Caco-2 (cell line): ENCODE measurements at regions not wholly inside any gene's neighbourhood (a gene's known extent, or its start where the extent isn't known, plus 50 kb on each side); places are given as distances from the start of the nearest gene placed in this dataset.
"Not testable (repeated sequence)": the region's sequence is repeated elsewhere in the genome, so short reads cannot be mapped to it uniquely, and the experiment has no call there.

Source experiments
- BruUV-seq: library from RNA; stranded (reverse); fragments of 400-500 nt; replicated peaks from 2 replicates; lab custom pipeline; 2021; lab: Mats Ljungman, UMichigan
- CTCF ChIA-PET: fragments of 300-600 bp; sonication (Branson Sonifier 250); formaldehyde crosslinking; loops from one replicate; lab custom pipeline; 2022; ENCODE audit warnings: antibody characterized with exemption; lab: Charles Lee
- POLR2A ChIA-PET: fragments of 300-600 bp; sonication (Branson Sonifier 250); formaldehyde crosslinking; loops from one replicate; lab custom pipeline; 2022; ENCODE audit warnings: antibody characterized with exemption; lab: Charles Lee
- DNase-seq, 2 experiments: peaks; one replicate each; pipeline versions ENCODE4 v3.0.0 to v3.0.0-alpha.2; 2020 to 2022
- H3K27me3 ChIP-seq: replicated peaks from 2 replicates; pipeline ENCODE4 v1.6.0; 2011; ENCODE audit warnings: low read length; ENCODE audit not compliant: control insufficient read depth, insufficient read depth
- H3K36me3 ChIP-seq: 2 replicates; pipeline ENCODE4 v1.5.1; 2011; ENCODE audit warnings: low read length; ENCODE audit not compliant: control insufficient read depth, insufficient read depth
- H3K4me1 ChIP-seq: fragments of 250-450 bp; sonication (Bioruptor Pico); 2 replicates; pipeline ENCODE4 v1.5.1; 2020; ENCODE audit warnings: mild to moderate bottlenecking
- H3K4me3 ChIP-seq: 2 replicates; pipeline ENCODE4 v1.5.1; 2011; ENCODE audit warnings: low read depth, mild to moderate bottlenecking, control low read depth, low read length
- H3K9me3 ChIP-seq: fragments of 250-450 bp; sonication (Bioruptor Pico); 2 replicates; pipeline ENCODE4 v1.5.1; 2020; ENCODE audit warnings: mild to moderate bottlenecking, moderate library complexity
- H3K27ac Mint-ChIP-seq: one replicate; pipeline ENCODE4 v1.8.0; 2022; ENCODE audit warnings: mixed read lengths; ENCODE audit not compliant: unreplicated experiment
- H3K27me3 Mint-ChIP-seq: one replicate; pipeline ENCODE4 v1.8.0; 2022; ENCODE audit warnings: mixed read lengths; ENCODE audit not compliant: insufficient read depth, unreplicated experiment
- H3K36me3 Mint-ChIP-seq: one replicate; pipeline ENCODE4 v1.8.0; 2022; ENCODE audit warnings: mild to moderate bottlenecking, mixed read lengths; ENCODE audit not compliant: insufficient read depth, unreplicated experiment
- H3K4me1 Mint-ChIP-seq: one replicate; pipeline ENCODE4 v1.8.0; 2022; ENCODE audit warnings: low read depth, mixed read lengths; ENCODE audit not compliant: unreplicated experiment
- H3K4me3 Mint-ChIP-seq: one replicate; pipeline ENCODE4 v1.8.0; 2022; ENCODE audit warnings: mild to moderate bottlenecking, moderate library complexity, mixed read lengths; ENCODE audit not compliant: unreplicated experiment
- H3K9me3 Mint-ChIP-seq: one replicate; pipeline ENCODE4 v1.8.0; 2022; ENCODE audit warnings: mixed read lengths; ENCODE audit not compliant: unreplicated experiment
- CTCF ChIP-seq, 2 experiments: fragments of 200-600 bp in 1 of 2; IDR thresholded peaks; 1 replicate in 1 of 2; 2 replicates in 1 of 2; pipeline versions ENCODE4 v1.5.1 to v1.8.0; 2011 to 2022; ENCODE audit warnings: antibody characterized with exemption in 1 of 2, control low read depth in 1 of 2, inconsistent platforms in 1 of 2, low read depth in 1 of 2, low read length in 1 of 2, mild to moderate bottlenecking in 1 of 2, moderate library complexity in 1 of 2; ENCODE audit not compliant: insufficient read depth in 1 of 2, severe bottlenecking in 1 of 2, unreplicated experiment in 1 of 2
- intact Hi-C: fragments of 100-400 bp; cut with micrococcal nuclease; formaldehyde crosslinking; loops from one replicate; pipeline ENCODE4 v1.10.0; 2022; ENCODE audit not compliant: unreplicated experiment

- POLR2A ChIA-PET: no interaction called here
- intact Hi-C loops: no loop called here
- Mint-ChIP-seq H3K27me3 (peaks cover 2% of the 10 kb centered on the region), H3K9me3 (no peaks in the 10 kb centered on the region), H3K27ac (no peak overlapping the region), H3K4me3 (no peak overlapping the region), H3K4me1 (no peaks in the 10 kb centered on the region), H3K36me3 (no peaks in the 10 kb centered on the region)
- no TSS peak for BruUV-seq
- Histone ChIP-seq H3K9me3 (no peaks in the 10 kb centered on the region; the same call in 1 of the 2 replicates), H3K4me3 (no peak overlapping the region), H3K36me3 (no peaks in the 10 kb centered on the region), H3K27me3 (no peaks in the 10 kb centered on the region), H3K4me1 (no peaks in the 10 kb centered on the region)
- no peak for DNase-seq
- TF ChIP-seq CTCF (IDR thresholded peaks at IDR 0.05; ENCODE audit: insufficient read depth in 1 of 2, low read depth in 1 of 2, low read length in 1 of 2, severe bottlenecking in 1 of 2, unreplicated experiment in 1 of 2): no peak
- CTCF ChIA-PET: no interaction called here
Observed at GRCh38 chr17:26962255-26963162, 331.4 kb upstream of the WSB1 start.

- ChIA-PET POLR2A (no interaction called here), CTCF (no interaction called here)
- H3K36me3 Mint-ChIP-seq: no peaks in the 10 kb centered on the region
- no peaks in the 10 kb centered on the region; the same call in 1 of the 2 replicates for H3K9me3 ChIP-seq
- BruUV-seq: no TSS peak
- H3K4me1 Mint-ChIP-seq: no peaks in the 10 kb centered on the region
- no peaks in the 10 kb centered on the region for H3K9me3 Mint-ChIP-seq
- H3K4me3 ChIP-seq: no peak overlapping the region
- H3K27me3 Mint-ChIP-seq: peaks cover 2% of the 10 kb centered on the region
- intact Hi-C loops: no loop called here
- H3K4me1 ChIP-seq: no peaks in the 10 kb centered on the region
- TF ChIP-seq CTCF (IDR thresholded peaks at IDR 0.05; ENCODE audit: insufficient read depth in 1 of 2, low read depth in 1 of 2, low read length in 1 of 2, severe bottlenecking in 1 of 2, unreplicated experiment in 1 of 2): no peak
- H3K27ac Mint-ChIP-seq: no peak overlapping the region
- H3K27me3 ChIP-seq: no peaks in the 10 kb centered on the region
- DNase-seq: no peak
- H3K36me3 ChIP-seq: no peaks in the 10 kb centered on the region
- no peak overlapping the region for H3K4me3 Mint-ChIP-seq
Observed at GRCh38 chr17:26963163-26963503, 330.8 kb upstream of the WSB1 start.

- H3K27me3 Mint-ChIP-seq, H3K4me3 Mint-ChIP-seq, POLR2A ChIA-PET, H3K4me1 ChIP-seq, DNase-seq, CTCF ChIA-PET, H3K36me3 ChIP-seq, H3K36me3 Mint-ChIP-seq, intact Hi-C loops, H3K27me3 ChIP-seq, H3K9me3 ChIP-seq, H3K4me3 ChIP-seq, H3K27ac Mint-ChIP-seq, BruUV-seq, H3K9me3 Mint-ChIP-seq, H3K4me1 Mint-ChIP-seq: not testable (repeated sequence)
Observed at GRCh38 chr17:26965898-26966624, 327.9 kb upstream of the WSB1 start.

GRCh38 chr17:26966625-26967179, 327.2 kb upstream of the WSB1 start:
- CTCF ChIA-PET, H3K4me3 ChIP-seq, H3K27ac Mint-ChIP-seq, DNase-seq, intact Hi-C loops, H3K4me1 Mint-ChIP-seq, H3K36me3 ChIP-seq, H3K36me3 Mint-ChIP-seq, H3K27me3 ChIP-seq, H3K9me3 Mint-ChIP-seq, H3K4me3 Mint-ChIP-seq, BruUV-seq, POLR2A ChIA-PET, H3K27me3 Mint-ChIP-seq, H3K9me3 ChIP-seq, H3K4me1 ChIP-seq: not testable (repeated sequence)

GRCh38 chr17:26981845-26982425, 312.0 kb upstream of the WSB1 start:
- H3K4me1 Mint-ChIP-seq, H3K9me3 Mint-ChIP-seq, POLR2A ChIA-PET, H3K27me3 Mint-ChIP-seq, H3K27ac Mint-ChIP-seq, H3K27me3 ChIP-seq, H3K4me1 ChIP-seq, H3K4me3 Mint-ChIP-seq, DNase-seq, H3K36me3 ChIP-seq, BruUV-seq, H3K9me3 ChIP-seq, intact Hi-C loops, CTCF ChIA-PET, H3K4me3 ChIP-seq, H3K36me3 Mint-ChIP-seq: not testable (repeated sequence)
